ENCODE measurements at regions not wholly inside any gene's neighbourhood (a gene's known extent, or its start where the extent isn't known, plus 50 kb on each side); places are given as distances from the start of the nearest gene placed in this dataset.
"Not testable (repeated sequence)": the region's sequence is repeated elsewhere in the genome, so short reads cannot be mapped to it uniquely, and the experiment has no call there.

DNA sequence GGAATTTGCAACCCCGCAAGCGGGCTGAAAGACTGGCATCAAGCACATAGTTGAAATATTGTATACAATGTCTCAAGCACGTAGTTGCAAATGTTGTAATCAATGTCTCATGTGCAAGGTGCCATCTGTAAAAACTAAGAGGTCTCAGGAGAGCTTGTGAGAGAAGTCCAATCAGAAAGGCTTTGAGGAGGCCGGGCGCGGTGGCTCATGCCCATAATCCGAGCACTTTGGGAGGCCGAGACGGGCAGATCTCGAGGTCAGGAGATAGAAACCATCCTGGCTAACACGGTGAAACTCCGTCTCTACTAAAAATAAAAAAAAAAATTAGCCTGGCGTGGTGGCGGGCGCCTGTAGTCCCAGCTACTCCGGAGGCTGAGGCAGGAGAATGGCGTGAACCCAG, 1414.7 kb downstream of the BRD1 start:
- H3K27ac Mint-ChIP-seq; H3K27me3 Mint-ChIP-seq; H3K4me1 Mint-ChIP-seq; H3K4me3 Mint-ChIP-seq; CTCF ChIA-PET; POLR2A ChIA-PET; DNase-seq; H3K9me3 Mint-ChIP-seq; H3K36me3 Mint-ChIP-seq (ENCODE audit: low read depth): not testable (repeated sequence)

DNA sequence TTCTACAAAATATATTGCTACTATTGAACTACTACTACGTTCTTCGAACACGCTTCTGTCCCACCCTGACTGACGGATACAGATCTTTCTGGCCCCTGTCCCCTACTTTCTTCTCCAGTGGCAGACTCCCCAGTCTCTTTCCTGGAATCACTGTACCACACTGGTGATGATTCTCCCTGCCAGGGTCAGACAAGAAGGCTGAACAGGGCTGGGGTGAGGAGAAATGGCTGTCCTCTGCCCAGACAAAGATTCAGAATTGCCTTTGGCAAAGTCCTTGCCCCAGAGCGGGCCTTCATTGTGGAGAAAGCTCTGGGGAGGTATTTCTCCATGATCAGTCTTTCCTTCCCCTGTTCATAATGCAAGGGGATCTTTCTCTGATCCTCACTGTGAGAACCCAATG, 1417.1 kb downstream of the BRD1 start:
- DNase-seq: no peak
- POLR2A ChIA-PET: no interaction called here
- no peaks in the 10 kb centered on the region for H3K27me3 Mint-ChIP-seq

GRCh38 chr22:48407256-48407955, 1420.3 kb downstream of the BRD1 start:
- H3K27me3 Mint-ChIP-seq: no peaks in the 10 kb centered on the region
- ChIA-PET POLR2A (no interaction called here), CTCF (no interaction called here)
- H3K36me3 Mint-ChIP-seq (ENCODE audit: low read depth): no peaks in the 10 kb centered on the region
- H3K4me3 Mint-ChIP-seq: no peak overlapping the region
- no peak for DNase-seq
- H3K4me1 Mint-ChIP-seq: no peaks in the 10 kb centered on the region
- H3K9me3 Mint-ChIP-seq: no peaks in the 10 kb centered on the region
- H3K27ac Mint-ChIP-seq: no peak overlapping the region

More for the DNA sequence above, 1417.1 kb downstream of the BRD1 start:
- no peaks in the 10 kb centered on the region for H3K36me3 Mint-ChIP-seq (ENCODE audit: low read depth)
- H3K4me1 Mint-ChIP-seq: no peaks in the 10 kb centered on the region
- no peaks in the 10 kb centered on the region for H3K9me3 Mint-ChIP-seq
- no peak overlapping the region for H3K27ac Mint-ChIP-seq
- CTCF ChIA-PET: no interaction called here
- H3K4me3 Mint-ChIP-seq: no peak overlapping the region

DNA sequence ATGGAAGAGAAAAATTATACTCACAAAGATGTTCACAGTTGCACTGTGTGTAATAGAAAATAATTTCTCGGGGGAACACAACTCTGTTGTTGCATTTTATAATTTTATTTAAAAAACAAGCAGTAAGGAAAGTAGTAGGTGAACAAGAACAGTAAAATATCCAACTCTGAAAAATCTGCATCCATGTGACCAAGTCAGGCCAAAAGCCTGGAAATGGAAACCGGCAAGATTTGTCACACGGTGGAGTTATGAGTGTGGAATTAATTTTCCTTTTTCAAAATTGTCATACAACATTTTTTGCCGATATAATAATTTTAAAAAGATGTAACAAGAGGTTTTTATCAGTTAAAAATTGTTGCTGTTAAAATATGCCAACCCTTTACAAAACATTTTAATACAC, 1421.5 kb downstream of the BRD1 start:
- H3K4me3 Mint-ChIP-seq: no peak overlapping the region
- H3K4me1 Mint-ChIP-seq: no peaks in the 10 kb centered on the region
- H3K36me3 Mint-ChIP-seq (ENCODE audit: low read depth): no peaks in the 10 kb centered on the region
- ChIA-PET CTCF (no interaction called here), POLR2A (no interaction called here)
- no peaks in the 10 kb centered on the region for H3K27me3 Mint-ChIP-seq
- DNase-seq: no peak
- no peak overlapping the region for H3K27ac Mint-ChIP-seq
- no peaks in the 10 kb centered on the region for H3K9me3 Mint-ChIP-seq

- Mint-ChIP-seq H3K27me3 (no peaks in the 10 kb centered on the region), H3K4me1 (no peaks in the 10 kb centered on the region), H3K36me3 (ENCODE audit: low read depth) (no peaks in the 10 kb centered on the region), H3K27ac (no peak overlapping the region), H3K9me3 (no peaks in the 10 kb centered on the region), H3K4me3 (no peak overlapping the region)
- CTCF ChIA-PET: no interaction called here
- DNase-seq: no peak
- POLR2A ChIA-PET: no interaction called here
These were observed 1421.9 kb downstream of the BRD1 start for GRCh38 chr22:48405741-48406140.

GRCh38 chr22:48404801-48405447, 1422.7 kb downstream of the BRD1 start:
- Mint-ChIP-seq H3K36me3 (ENCODE audit: low read depth) (no peaks in the 10 kb centered on the region), H3K9me3 (no peaks in the 10 kb centered on the region), H3K27ac (no peak overlapping the region), H3K4me1 (no peaks in the 10 kb centered on the region), H3K27me3 (no peaks in the 10 kb centered on the region), H3K4me3 (no peak overlapping the region)
- CTCF ChIA-PET: no interaction called here
- DNase-seq: no peak
- POLR2A ChIA-PET: no interaction called here

DNA sequence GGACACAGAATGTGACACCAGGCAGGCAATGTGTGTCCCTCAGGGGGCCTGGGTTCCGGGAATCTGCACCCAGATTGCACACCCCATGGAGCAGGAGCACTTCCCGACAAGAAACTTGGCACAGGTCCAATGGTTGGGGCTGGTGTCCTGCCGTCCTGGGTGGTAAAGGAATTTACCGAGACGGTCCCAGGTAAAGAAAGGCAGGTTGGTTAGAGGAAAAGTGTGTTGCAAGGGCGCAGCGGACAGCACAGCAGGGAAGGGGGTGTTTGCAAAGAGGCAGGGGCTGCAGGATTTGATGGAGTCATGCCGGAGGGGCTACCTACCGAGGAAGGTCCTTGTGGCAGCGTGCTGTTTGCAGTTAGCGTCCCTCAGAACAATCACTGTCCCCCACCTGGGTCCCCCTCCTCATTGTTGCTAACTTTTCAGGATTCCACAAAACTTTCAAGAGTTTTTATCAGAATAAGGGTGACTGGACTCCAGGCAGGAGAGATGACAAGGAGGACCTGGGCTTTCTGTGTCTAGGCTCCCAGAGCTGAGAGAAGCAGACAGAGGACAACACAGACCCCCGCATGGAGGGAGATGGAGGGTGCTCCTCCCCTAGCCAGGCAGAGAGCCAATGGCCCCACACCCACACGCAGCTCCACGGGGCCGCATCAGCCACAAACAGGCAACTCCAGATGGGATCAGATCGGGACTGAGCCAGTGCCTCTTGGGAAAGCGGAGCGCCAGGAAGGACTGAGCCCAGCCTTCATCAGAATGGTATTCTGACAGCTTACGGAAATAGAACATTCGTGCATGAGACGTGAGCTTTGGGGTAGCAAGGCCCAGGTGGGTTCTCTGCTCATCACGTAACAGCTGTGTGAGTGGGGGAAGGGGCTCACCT, 1423.9 kb downstream of the BRD1 start:
- H3K4me3 Mint-ChIP-seq: no peak overlapping the region
- ChIA-PET POLR2A (no interaction called here), CTCF (no interaction called here)
- no peak overlapping the region for H3K27ac Mint-ChIP-seq
- no peaks in the 10 kb centered on the region for H3K9me3 Mint-ChIP-seq
- no peaks in the 10 kb centered on the region for H3K27me3 Mint-ChIP-seq
- no peaks in the 10 kb centered on the region for H3K36me3 Mint-ChIP-seq (ENCODE audit: low read depth)
- no peak for DNase-seq
- no peaks in the 10 kb centered on the region for H3K4me1 Mint-ChIP-seq

- no peaks in the 10 kb centered on the region for H3K36me3 Mint-ChIP-seq (ENCODE audit: low read depth)
- POLR2A ChIA-PET: no interaction called here
- no peaks in the 10 kb centered on the region for H3K4me1 Mint-ChIP-seq
- no peak for DNase-seq
- H3K27ac Mint-ChIP-seq: no peak overlapping the region
- no peaks in the 10 kb centered on the region for H3K9me3 Mint-ChIP-seq
- peaks cover 1% of the 10 kb centered on the region for H3K27me3 Mint-ChIP-seq
- CTCF ChIA-PET: no interaction called here
- no peak overlapping the region for H3K4me3 Mint-ChIP-seq
These were observed 1425.1 kb downstream of the BRD1 start for GRCh38 chr22:48402591-48403031.

DNA sequence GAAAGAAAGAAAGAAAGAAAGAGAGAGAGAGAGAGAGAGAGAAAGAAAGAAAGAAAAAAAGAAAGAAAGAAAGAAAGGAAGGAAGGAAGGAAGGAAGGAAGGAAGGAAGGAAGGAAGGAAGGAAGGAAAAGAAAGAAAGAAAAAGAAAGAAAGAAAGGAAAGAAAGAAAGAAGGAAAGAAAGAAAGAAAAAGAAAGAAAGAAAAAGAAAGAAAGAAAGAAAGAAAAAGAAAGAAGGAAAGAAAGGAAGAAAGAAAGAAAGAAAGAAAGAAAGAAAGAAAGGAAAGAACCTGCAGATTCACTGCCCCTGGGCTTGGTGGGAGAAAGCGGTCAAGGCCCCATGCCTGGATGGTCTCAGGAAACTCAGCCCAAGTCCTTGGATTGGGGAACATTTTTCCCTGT, 1426.2 kb downstream of the BRD1 start:
- H3K36me3 Mint-ChIP-seq (ENCODE audit: low read depth); DNase-seq; CTCF ChIA-PET; H3K9me3 Mint-ChIP-seq; POLR2A ChIA-PET; H3K4me1 Mint-ChIP-seq; H3K27me3 Mint-ChIP-seq; H3K27ac Mint-ChIP-seq; H3K4me3 Mint-ChIP-seq: not testable (repeated sequence)

GRCh38 chr22:48398181-48398905, 1429.3 kb downstream of the BRD1 start:
- H3K4me3 Mint-ChIP-seq: no peak overlapping the region
- H3K9me3 Mint-ChIP-seq: no peaks in the 10 kb centered on the region
- CTCF ChIA-PET: no interaction called here
- POLR2A ChIA-PET: no interaction called here
- no peak for DNase-seq
- H3K4me1 Mint-ChIP-seq: no peaks in the 10 kb centered on the region
- H3K27ac Mint-ChIP-seq: no peak overlapping the region
- H3K36me3 Mint-ChIP-seq (ENCODE audit: low read depth): no peaks in the 10 kb centered on the region
- H3K27me3 Mint-ChIP-seq: peaks cover 1% of the 10 kb centered on the region

- Mint-ChIP-seq H3K9me3 (no peaks in the 10 kb centered on the region), H3K27ac (no peak overlapping the region), H3K36me3 (ENCODE audit: low read depth) (no peaks in the 10 kb centered on the region), H3K4me3 (no peak overlapping the region), H3K27me3 (peaks cover 1% of the 10 kb centered on the region), H3K4me1 (no peaks in the 10 kb centered on the region)
- DNase-seq: no peak
- POLR2A ChIA-PET: no interaction called here
- CTCF ChIA-PET: no interaction called here
These were observed 1430.0 kb downstream of the BRD1 start for GRCh38 chr22:48397531-48398180.

DNA sequence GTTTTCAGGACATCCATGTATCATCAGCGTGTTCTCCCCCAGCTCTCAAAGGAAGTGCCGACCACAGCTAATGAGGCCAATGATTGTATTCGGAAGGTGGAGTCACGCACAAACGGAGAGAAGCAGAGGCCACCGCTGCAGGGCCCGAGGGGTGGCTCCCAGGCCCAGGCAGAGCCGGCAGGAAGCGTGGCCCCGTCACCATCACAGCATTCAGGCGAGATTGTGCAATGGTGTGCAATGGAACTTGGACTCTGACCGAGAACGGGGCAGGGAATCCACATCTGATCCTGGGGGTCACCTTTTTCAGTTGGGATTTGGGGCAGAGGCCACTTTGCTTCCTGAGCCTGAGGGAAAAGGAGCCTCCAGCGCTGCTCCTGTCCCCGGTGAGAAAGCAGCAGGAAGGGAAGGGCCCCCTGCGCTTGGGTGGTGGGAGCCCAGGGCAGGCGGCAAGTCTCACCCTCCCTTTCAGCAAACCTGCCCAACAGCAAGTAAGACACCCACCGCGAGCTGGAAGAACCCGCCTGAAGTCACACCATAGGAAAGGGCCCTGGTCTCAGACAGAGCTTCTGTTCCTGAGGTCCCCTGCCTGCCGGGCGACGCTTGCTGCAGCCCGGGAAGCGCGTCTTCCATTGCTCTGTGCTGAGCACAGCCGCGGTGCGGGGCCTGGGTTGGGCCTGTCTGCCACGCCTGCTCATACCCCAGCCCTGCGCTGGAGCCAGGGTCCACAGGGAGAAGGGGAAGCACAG, 1430.7 kb downstream of the BRD1 start:
- Mint-ChIP-seq H3K4me3 (no peak overlapping the region), H3K9me3 (no peaks in the 10 kb centered on the region), H3K27ac (no peak overlapping the region), H3K4me1 (no peaks in the 10 kb centered on the region), H3K27me3 (peaks cover 1% of the 10 kb centered on the region), H3K36me3 (ENCODE audit: low read depth) (no peaks in the 10 kb centered on the region)
- ChIA-PET POLR2A (no interaction called here), CTCF (no interaction called here)
- no peak for DNase-seq

Measured in activated CD4-positive, alpha-beta T cell treated with anti-CD3 and anti-CD28 coated beads, Interleukin-2, amount 10 ng/mL, durations not matched to agents 7 days and 5 days (primary cell).